ENCODE measurements at regions not wholly inside any gene's neighbourhood (a gene's known extent, or its start where the extent isn't known, plus 50 kb on each side); places are given as distances from the start of the nearest gene placed in this dataset.

GRCh38 chr13:103598671-103599070 lies 532.5 kb upstream of the SLC10A2 start:
- no peak for TF ChIP-seq CTCF (IDR thresholded peaks at IDR 0.05)
- no peak for TF ChIP-seq POLR2A (IDR thresholded peaks at IDR 0.05)

Measured in right lobe of liver (tissue), 4 donors.